HepG2 (cell line): ENCODE measurements at regions not wholly inside any gene's neighbourhood (a gene's known extent, or its start where the extent isn't known, plus 50 kb on each side); places are given as distances from the start of the nearest gene placed in this dataset.
A peak's percentile ranks its signal among the peaks of the same experiment; 100 is the strongest.

Source experiments
- EED ChIP-seq: sonication (generic); formaldehyde crosslinking; IDR thresholded peaks from 2 replicates; pipeline ENCODE4 v1.5.0; 2020; ENCODE audit warnings: mild to moderate bottlenecking, missing genetic modification reagents
- FOXM1 ChIP-seq: sonication (generic); formaldehyde crosslinking; IDR thresholded peaks from 2 replicates; pipeline ENCODE4 v1.5.0; 2020; ENCODE audit warnings: missing genetic modification reagents
- HNF4G ChIP-seq, 2 experiments: sonication (generic) in 1 of 2; formaldehyde crosslinking in 1 of 2; IDR thresholded peaks; 2 replicates each; pipeline versions ENCODE4 v1.4.0 to v1.6.1; 2011 to 2020; ENCODE audit warnings: borderline replicate concordance in 2 of 2, low read depth in 2 of 2, mild to moderate bottlenecking in 2 of 2, low read length in 1 of 2, missing genetic modification reagents in 1 of 2, moderate library complexity in 1 of 2
- MAFF ChIP-seq: IDR thresholded peaks from 2 replicates; pipeline ENCODE4 v1.6.1; 2011; ENCODE audit warnings: low read depth, low read length, improper control_type of control experiment
- MAFK ChIP-seq, 2 experiments: IDR thresholded peaks in 1 of 2; conservative IDR thresholded peaks in 1 of 2; 2 replicates each; pipeline ENCODE4 v1.6.1; 2011; ENCODE audit warnings: improper control_type of control experiment in 2 of 2, low read length in 2 of 2
- MYNN ChIP-seq: sonication (generic); formaldehyde crosslinking; IDR thresholded peaks from 2 replicates; pipeline ENCODE4 v1.4.0; 2020; ENCODE audit warnings: mild to moderate bottlenecking, low read depth, missing genetic modification reagents
- RAD21 ChIP-seq: fragments of 450-650 bp; formaldehyde crosslinking; IDR thresholded peaks from 2 replicates; pipeline ENCODE4 v1.5.0; 2020; ENCODE audit warnings: mild to moderate bottlenecking
- TGIF2 ChIP-seq: IDR thresholded peaks from 2 replicates; pipeline ENCODE4 v1.6.1; 2016; ENCODE audit warnings: control low read depth, missing compliant biosample characterization
- TF ChIP-seq, protein P1 (sequence below): sonication (generic); formaldehyde crosslinking; IDR thresholded peaks from 2 replicates; pipeline ENCODE4 v1.5.0; 2020; ENCODE audit warnings: mild to moderate bottlenecking, missing genetic modification reagents, borderline replicate concordance
- TF ChIP-seq, protein P2 (sequence below): sonication (generic); formaldehyde crosslinking; IDR thresholded peaks from 2 replicates; pipeline ENCODE4 v1.8.1; 2023; ENCODE audit warnings: missing genetic modification reagents, inconsistent platforms, borderline replicate concordance

GRCh38 chr5:89071101-89071940, 188.3 kb upstream of the MEF2C start (continued):
- TF ChIP-seq, protein P1, sequence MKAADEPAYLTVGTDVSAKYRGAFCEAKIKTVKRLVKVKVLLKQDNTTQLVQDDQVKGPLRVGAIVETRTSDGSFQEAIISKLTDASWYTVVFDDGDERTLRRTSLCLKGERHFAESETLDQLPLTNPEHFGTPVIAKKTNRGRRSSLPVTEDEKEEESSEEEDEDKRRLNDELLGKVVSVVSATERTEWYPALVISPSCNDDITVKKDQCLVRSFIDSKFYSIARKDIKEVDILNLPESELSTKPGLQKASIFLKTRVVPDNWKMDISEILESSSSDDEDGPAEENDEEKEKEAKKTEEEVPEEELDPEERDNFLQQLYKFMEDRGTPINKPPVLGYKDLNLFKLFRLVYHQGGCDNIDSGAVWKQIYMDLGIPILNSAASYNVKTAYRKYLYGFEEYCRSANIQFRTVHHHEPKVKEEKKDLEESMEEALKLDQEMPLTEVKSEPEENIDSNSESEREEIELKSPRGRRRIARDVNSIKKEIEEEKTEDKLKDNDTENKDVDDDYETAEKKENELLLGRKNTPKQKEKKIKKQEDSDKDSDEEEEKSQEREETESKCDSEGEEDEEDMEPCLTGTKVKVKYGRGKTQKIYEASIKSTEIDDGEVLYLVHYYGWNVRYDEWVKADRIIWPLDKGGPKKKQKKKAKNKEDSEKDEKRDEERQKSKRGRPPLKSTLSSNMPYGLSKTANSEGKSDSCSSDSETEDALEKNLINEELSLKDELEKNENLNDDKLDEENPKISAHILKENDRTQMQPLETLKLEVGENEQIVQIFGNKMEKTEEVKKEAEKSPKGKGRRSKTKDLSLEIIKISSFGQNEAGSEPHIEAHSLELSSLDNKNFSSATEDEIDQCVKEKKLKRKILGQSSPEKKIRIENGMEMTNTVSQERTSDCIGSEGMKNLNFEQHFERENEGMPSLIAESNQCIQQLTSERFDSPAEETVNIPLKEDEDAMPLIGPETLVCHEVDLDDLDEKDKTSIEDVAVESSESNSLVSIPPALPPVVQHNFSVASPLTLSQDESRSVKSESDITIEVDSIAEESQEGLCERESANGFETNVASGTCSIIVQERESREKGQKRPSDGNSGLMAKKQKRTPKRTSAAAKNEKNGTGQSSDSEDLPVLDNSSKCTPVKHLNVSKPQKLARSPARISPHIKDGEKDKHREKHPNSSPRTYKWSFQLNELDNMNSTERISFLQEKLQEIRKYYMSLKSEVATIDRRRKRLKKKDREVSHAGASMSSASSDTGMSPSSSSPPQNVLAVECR (CRISPR knock-in tag): no peak
- TF ChIP-seq MAFF: peak; percentile 24; the same call in 1 of the 2 replicates
- TF ChIP-seq MYNN (CRISPR knock-in tag): no peak
- TF ChIP-seq TGIF2 (CRISPR knock-in tag): no peak
- no peak for TF ChIP-seq EED (CRISPR knock-in tag)
- TF ChIP-seq MAFK (conservative IDR thresholded peaks at IDR 0.05 in 1 of 2, IDR thresholded peaks at IDR 0.05 in 1 of 2; ENCODE audit: low read length in 2 of 2): peak in 1 of 2 experiments; percentile 55; a peak in 2 of 4 replicates
- no peak for TF ChIP-seq HNF4G (IDR thresholded peaks at IDR 0.05; ENCODE audit: borderline replicate concordance, low read depth, low read length)
- no peak for TF ChIP-seq HNF4G (CRISPR knock-in tag; IDR thresholded peaks at IDR 0.05; ENCODE audit: borderline replicate concordance, low read depth)
- no peak for TF ChIP-seq FOXM1 (CRISPR knock-in tag)
- TF ChIP-seq RAD21: no peak
- TF ChIP-seq, protein P2, sequence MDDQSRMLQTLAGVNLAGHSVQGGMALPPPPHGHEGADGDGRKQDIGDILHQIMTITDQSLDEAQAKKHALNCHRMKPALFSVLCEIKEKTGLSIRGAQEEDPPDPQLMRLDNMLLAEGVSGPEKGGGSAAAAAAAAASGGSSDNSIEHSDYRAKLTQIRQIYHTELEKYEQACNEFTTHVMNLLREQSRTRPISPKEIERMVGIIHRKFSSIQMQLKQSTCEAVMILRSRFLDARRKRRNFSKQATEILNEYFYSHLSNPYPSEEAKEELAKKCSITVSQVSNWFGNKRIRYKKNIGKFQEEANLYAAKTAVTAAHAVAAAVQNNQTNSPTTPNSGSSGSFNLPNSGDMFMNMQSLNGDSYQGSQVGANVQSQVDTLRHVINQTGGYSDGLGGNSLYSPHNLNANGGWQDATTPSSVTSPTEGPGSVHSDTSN: no peak
